GM19452 (cell line): ENCODE measurements at regions not wholly inside any gene's neighbourhood (a gene's known extent, or its start where the extent isn't known, plus 50 kb on each side); places are given as distances from the start of the nearest gene placed in this dataset.
"Not testable (repeated sequence)": the region's sequence is repeated elsewhere in the genome, so short reads cannot be mapped to it uniquely, and the experiment has no call there.

Experiments used
- ATAC-seq: cut with Tn5 transposase; IDR thresholded peaks from one replicate; pipeline ENCODE4 v1.9.1; 2021; ENCODE audit not compliant: unreplicated experiment

- no peak for ATAC-seq
Measured at GRCh38 chr5:124870070-124870469, 123.6 kb upstream of the ZNF608 start.

GRCh38 chr5:124871303-124871702 is 124.9 kb upstream of the ZNF608 start:
- ATAC-seq = no peak

DNA sequence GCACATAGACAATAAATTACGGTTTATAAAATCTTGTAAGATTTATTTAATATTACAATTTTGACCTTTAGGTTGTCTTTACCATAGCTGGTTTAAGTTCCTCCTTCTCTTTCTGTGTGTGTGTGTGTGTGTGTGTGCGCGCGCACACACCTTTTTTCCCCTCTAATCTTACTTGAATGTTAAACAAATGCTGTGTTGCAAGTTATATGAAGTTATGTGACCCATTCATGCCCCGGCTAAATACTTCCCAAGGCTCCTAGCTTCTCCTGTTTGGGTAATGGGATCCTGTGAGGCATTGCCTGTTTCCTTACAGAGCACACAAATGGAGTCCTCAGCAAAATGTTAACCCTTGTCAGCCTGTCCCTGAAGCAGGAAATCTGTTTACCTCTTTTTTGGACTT is 125.6 kb upstream of the ZNF608 start:
- no peak for ATAC-seq

GRCh38 chr5:124872615-124873014 is 126.2 kb upstream of the ZNF608 start:
- ATAC-seq = no peak

- no peak for ATAC-seq
Measured at GRCh38 chr5:124873188-124873587, 126.7 kb upstream of the ZNF608 start.

GRCh38 chr5:124873713-124874112 is 127.3 kb upstream of the ZNF608 start:
- no peak for ATAC-seq

DNA sequence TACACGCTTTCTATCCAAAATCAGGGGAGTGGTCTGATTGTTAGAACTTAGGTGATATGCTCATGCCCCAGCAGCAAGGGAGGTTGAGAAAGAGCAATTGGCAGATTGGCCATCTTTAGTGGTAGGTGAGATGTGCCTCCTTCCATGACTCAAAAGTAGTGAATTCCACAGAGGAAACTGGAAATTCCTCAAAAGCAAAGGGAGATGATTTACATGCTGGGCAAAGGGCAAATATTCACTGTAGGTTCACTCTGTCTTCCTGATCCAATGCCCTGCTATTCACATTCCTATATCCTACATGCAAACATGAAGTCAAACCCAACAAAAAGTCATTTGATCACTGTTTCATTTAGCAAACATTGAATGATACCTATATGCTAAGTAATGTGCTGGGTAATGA is 130.1 kb upstream of the ZNF608 start:
- no peak for ATAC-seq

DNA sequence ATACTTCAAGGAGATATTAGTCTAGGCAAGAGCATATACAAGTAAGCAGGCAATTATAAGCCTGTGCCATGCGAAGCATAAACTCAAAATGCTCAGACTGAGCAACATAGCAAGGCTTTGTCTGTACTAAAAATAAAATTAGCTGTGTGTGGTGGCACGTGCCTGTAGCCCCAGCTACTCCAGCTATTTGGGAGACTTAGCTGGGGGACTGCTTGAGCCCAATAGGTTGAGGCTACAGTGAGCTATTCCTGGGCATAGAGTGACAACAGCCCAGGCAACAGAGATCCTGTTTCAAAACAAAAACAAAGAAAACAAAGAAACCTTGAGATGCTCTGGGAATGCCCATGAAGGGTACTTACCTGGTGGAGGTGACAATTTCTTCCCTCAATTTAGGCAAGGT is 130.5 kb upstream of the ZNF608 start:
- no peak for ATAC-seq

- no peak for ATAC-seq
Measured at GRCh38 chr5:124877501-124878146, 131.2 kb upstream of the ZNF608 start.

- ATAC-seq = no peak
Measured at GRCh38 chr5:124878583-124879342, 132.3 kb upstream of the ZNF608 start.

GRCh38 chr5:124880903-124881697 is 134.7 kb upstream of the ZNF608 start:
- no peak for ATAC-seq

- no peak for ATAC-seq
Measured at GRCh38 chr5:124883681-124884080, 137.2 kb upstream of the ZNF608 start.

DNA sequence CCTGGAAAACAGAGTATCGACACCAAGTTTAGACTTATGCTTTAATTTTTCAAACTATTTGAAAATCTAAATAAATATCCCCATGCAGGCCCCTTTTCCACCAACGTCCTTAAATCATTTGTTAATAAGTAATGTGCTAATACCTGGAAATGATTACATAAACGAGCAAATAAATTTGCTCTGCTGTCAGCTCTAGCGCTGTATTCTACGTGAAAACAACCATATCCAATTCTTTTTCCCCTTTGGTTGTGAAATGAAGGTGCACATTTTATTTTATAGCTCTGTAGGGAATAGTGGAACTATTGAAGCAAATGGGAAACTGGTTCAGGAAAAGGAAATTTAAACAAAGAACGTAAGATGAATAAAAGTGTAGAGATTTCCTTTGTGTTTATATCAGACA is 137.7 kb upstream of the ZNF608 start:
- no peak for ATAC-seq

DNA sequence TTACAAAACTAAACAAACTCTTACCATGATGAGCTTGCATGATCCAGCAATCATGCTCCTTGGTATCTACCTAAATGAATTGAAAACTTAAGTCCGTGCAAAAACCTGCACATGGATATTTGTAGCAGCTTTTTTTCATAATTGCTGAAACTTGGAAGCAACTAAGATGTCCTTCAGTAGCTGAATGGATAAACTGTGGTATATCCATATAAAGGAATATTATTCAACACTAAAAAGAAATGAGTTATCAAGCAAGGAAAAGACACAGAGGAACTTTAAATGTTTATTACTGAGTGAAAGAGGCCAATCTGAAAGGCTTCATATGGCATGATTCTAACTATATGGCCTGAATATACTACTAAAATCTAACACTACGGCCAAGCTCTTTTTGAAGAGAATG is 139.1 kb upstream of the ZNF608 start:
- no peak for ATAC-seq

GRCh38 chr5:124887223-124887622 is 140.8 kb upstream of the ZNF608 start:
- no peak for ATAC-seq

- no peak for ATAC-seq
Measured at GRCh38 chr5:124888050-124888506, 141.6 kb upstream of the ZNF608 start.

DNA sequence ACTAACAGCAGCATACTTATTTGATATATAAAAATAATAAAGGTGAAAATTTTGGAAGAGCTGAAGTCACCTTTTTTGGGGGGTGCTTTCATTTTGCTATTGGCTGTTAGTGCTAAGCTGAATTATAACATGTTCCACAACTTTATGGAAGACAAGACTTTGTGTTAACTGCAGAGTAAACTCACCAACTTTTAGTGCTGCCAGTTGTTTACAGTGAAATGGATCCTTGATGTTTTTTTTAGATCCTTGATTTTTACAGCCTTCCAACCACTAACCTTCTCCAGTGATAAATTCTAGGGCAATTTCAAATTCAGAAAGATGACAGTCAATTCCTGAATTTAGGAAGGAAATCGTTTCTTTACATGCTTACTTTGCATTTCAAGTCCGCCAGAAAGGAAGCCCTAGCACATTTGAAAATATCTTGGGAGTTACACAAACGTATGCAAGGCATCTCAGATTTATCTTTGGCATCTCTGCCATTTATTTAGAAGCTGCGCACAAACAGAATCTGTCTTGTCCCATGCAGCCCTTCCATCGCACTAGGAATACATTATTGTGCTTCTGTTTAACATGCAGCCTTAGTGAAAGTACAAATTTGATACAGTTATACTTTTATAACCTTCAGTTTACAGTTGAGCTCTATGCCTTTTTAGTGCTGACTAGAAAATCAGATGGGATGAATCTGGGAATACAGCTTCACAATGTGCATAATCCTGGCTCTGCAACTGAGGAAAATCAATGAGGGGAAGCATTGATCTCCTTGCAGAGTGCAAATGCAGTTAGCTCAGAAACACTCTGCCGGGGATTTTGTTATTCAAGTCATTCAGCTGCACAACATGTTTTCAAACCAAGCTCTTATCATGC is 142.4 kb upstream of the ZNF608 start:
- ATAC-seq = no peak

- no peak for ATAC-seq
Measured at GRCh38 chr5:124889486-124889825, 143.0 kb upstream of the ZNF608 start.

DNA sequence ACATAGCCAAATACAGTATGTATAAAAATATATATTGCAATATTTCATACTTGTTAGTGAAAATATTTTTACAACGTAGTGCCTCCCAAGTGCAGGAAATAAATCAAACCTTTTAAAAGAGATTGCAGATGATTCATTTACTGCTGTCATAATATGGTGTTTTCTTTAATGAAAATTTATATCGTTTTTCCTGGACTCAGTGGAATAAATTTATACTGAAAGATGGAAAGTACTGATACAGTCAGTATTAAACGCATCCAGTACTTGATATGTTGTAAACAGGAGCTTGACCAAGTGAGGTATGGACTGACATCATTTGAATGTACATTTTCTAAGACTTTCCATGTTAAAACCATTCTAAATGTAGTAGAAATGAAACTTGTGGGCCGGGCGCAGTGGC is 143.4 kb upstream of the ZNF608 start:
- no peak for ATAC-seq

DNA sequence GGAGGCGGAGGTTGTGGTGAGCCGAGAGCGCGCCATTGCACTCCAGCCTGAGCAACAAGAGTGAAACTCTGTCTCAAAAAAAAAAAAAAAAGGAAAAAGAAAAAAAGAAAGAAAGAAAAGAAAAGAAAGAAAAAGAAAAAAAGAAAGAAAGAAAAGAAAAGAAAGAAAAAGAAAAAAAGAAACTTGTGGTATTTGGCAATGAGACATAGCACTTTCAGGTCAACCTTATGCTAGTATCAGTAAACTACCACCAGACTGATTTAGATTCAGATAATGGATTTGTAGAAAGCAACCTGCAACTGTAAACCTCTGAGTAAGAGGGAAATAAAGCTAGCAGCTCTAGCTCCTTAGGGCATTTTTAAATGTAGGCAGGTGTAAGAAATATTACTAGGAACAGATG is 144.0 kb upstream of the ZNF608 start:
- ATAC-seq = not testable (repeated sequence)

DNA sequence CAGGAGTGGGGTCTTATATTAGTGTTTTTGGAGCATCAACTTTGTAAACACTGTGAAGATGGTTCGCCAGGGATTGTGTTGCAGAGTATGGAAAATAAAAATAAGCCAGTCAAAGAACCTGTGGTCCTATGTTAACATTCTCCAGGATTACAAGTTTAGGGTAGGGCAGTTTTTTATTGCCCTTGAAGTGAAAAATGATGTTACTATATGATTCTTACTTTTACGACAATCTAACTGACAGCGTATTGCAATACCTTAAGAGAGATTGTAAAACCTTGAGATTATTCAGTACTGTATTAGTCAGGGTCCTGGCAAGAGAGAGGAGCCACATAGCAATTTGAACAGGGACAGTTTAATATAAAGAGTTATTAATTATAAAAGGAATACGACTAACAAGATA is 144.7 kb upstream of the ZNF608 start:
- no peak for ATAC-seq
